H9 (cell line): ENCODE measurements at regions not wholly inside any gene's neighbourhood (a gene's known extent, or its start where the extent isn't known, plus 50 kb on each side); places are given as distances from the start of the nearest gene placed in this dataset.
A peak's percentile ranks its signal among the peaks of the same experiment; 100 is the strongest.
"Not testable (repeated sequence)": the region's sequence is repeated elsewhere in the genome, so short reads cannot be mapped to it uniquely, and the experiment has no call there.

Experiments
- DNase-seq: peaks from one replicate; pipeline ENCODE4 v3.0.0-alpha.2; 2017
- H2AFZ ChIP-seq: one replicate; pipeline ENCODE4 v1.6.1; 2013; ENCODE audit warnings: mild to moderate bottlenecking, low read length, control low read depth, moderate library complexity
- H2AK5ac ChIP-seq: 2 replicates; pipeline ENCODE4 v1.6.1; 2013; ENCODE audit warnings: low read length, control low read depth, mixed read lengths; ENCODE audit not compliant: insufficient read length
- H2BK120ac ChIP-seq: one replicate; pipeline ENCODE4 v1.6.1; 2013; ENCODE audit warnings: low read depth, mild to moderate bottlenecking, low read length, control low read depth, inconsistent platforms; ENCODE audit not compliant: poor library complexity, severe bottlenecking
- H2BK12ac ChIP-seq: 2 replicates; pipeline ENCODE4 v1.6.1; 2013; ENCODE audit warnings: low read length, control low read depth, mixed read lengths, low read depth; ENCODE audit not compliant: insufficient read length
- H2BK15ac ChIP-seq: 2 replicates; pipeline ENCODE4 v1.6.1; 2013; ENCODE audit warnings: low read depth, low read length, control low read depth
- H2BK20ac ChIP-seq: one replicate; pipeline ENCODE4 v1.6.1; 2013; ENCODE audit warnings: low read depth, mild to moderate bottlenecking, low read length, control low read depth, inconsistent platforms; ENCODE audit not compliant: poor library complexity, severe bottlenecking
- H2BK5ac ChIP-seq: 2 replicates; pipeline ENCODE4 v1.6.1; 2013; ENCODE audit warnings: low read length, control low read depth, mixed read lengths; ENCODE audit not compliant: insufficient read length
- H3K14ac ChIP-seq: 2 replicates; pipeline ENCODE4 v1.6.1; 2013; ENCODE audit warnings: low read length, control low read depth; ENCODE audit not compliant: insufficient read depth
- H3K18ac ChIP-seq: 2 replicates; pipeline ENCODE4 v1.6.1; 2013; ENCODE audit warnings: low read depth, mild to moderate bottlenecking, mixed read lengths, low read length, control low read depth; ENCODE audit not compliant: insufficient read length
- H3K23ac ChIP-seq: 2 replicates; pipeline ENCODE4 v1.6.1; 2013; ENCODE audit warnings: low read length, control low read depth, mixed read lengths, low read depth; ENCODE audit not compliant: insufficient read length
- H3K23me2 ChIP-seq: 2 replicates; pipeline ENCODE4 v1.6.1; 2013; ENCODE audit warnings: low read depth, mild to moderate bottlenecking, mixed read lengths, low read length, control low read depth; ENCODE audit not compliant: insufficient read length, poor library complexity, severe bottlenecking
- H3K27ac ChIP-seq: 2 replicates; pipeline ENCODE4 v1.5.1; 2013; ENCODE audit warnings: low read length, control low read depth, mixed read lengths, low read depth; ENCODE audit not compliant: insufficient read length
- H3K27me3 ChIP-seq: 2 replicates; pipeline ENCODE4 v1.6.1; 2013; ENCODE audit warnings: low read length, control low read depth, inconsistent platforms; ENCODE audit not compliant: insufficient read depth
- H3K4ac ChIP-seq: 2 replicates; pipeline ENCODE4 v1.6.1; 2013; ENCODE audit warnings: low read depth, mild to moderate bottlenecking, control low read depth, inconsistent platforms, low read length, moderate library complexity
- H3K4me1 ChIP-seq: 2 replicates; pipeline ENCODE4 v1.6.1; 2013; ENCODE audit warnings: low read length, control low read depth, inconsistent platforms; ENCODE audit not compliant: insufficient read depth
- H3K4me2 ChIP-seq: 2 replicates; pipeline ENCODE4 v1.6.1; 2013; ENCODE audit warnings: low read length, control low read depth, mixed read lengths; ENCODE audit not compliant: insufficient read length, insufficient read depth
- H3K56ac ChIP-seq: 2 replicates; pipeline ENCODE4 v1.6.1; 2013; ENCODE audit warnings: low read depth, mild to moderate bottlenecking, mixed read lengths, low read length, control low read depth; ENCODE audit not compliant: insufficient read length
- H3K79me1 ChIP-seq: 2 replicates; pipeline ENCODE4 v1.6.1; 2013; ENCODE audit warnings: low read depth, mild to moderate bottlenecking, moderate library complexity, low read length, control low read depth, inconsistent platforms; ENCODE audit not compliant: insufficient read depth, poor library complexity, severe bottlenecking
- H3K79me2 ChIP-seq: 2 replicates; pipeline ENCODE4 v1.6.1; 2013; ENCODE audit warnings: low read length, control low read depth, inconsistent platforms; ENCODE audit not compliant: insufficient read depth
- H3K9ac ChIP-seq: 2 replicates; pipeline ENCODE4 v1.6.1; 2013; ENCODE audit warnings: low read length, control low read depth, mixed read lengths; ENCODE audit not compliant: insufficient read length; ENCODE audit errors: extremely low read depth
- H3K9me3 ChIP-seq: one replicate; pipeline ENCODE4 v1.6.1; 2013; ENCODE audit warnings: low read depth, low read length, inconsistent platforms; ENCODE audit not compliant: control insufficient read depth
- H3T11ph ChIP-seq: one replicate; pipeline ENCODE4 v1.6.1; 2013; ENCODE audit warnings: mild to moderate bottlenecking, low read length, control low read depth, inconsistent platforms
- H4K20me1 ChIP-seq: one replicate; pipeline ENCODE4 v1.6.1; 2013; ENCODE audit not compliant: control insufficient read depth, insufficient read length, insufficient read depth
- H4K5ac ChIP-seq: 2 replicates; pipeline ENCODE4 v1.6.1; 2013; ENCODE audit warnings: low read depth, mild to moderate bottlenecking, mixed read lengths, low read length, control low read depth; ENCODE audit not compliant: insufficient read length
- H4K8ac ChIP-seq: replicated peaks from 2 replicates; pipeline ENCODE4 v1.6.1; 2013; ENCODE audit warnings: low read length, control low read depth, mixed read lengths, low read depth; ENCODE audit not compliant: insufficient read length
- H4K91ac ChIP-seq: 2 replicates; pipeline ENCODE4 v1.6.1; 2013; ENCODE audit warnings: low read depth, mild to moderate bottlenecking, moderate library complexity, mixed read lengths, low read length, control low read depth; ENCODE audit not compliant: insufficient read length
- H3K27ac Mint-ChIP-seq, 3 experiments: 2 replicates in 2 of 3; 3 replicates in 1 of 3; pipeline ENCODE4 v1.8.0; 2020 to 2021; ENCODE audit warnings: mixed read lengths in 3 of 3, mild to moderate bottlenecking in 1 of 3, moderate library complexity in 1 of 3
- H3K27me3 Mint-ChIP-seq: 2 replicates; pipeline ENCODE4 v1.8.0; 2021; ENCODE audit warnings: low read depth, mild to moderate bottlenecking, moderate library complexity, mixed read lengths
- H3K36me3 Mint-ChIP-seq, 3 experiments: 2 replicates in 2 of 3; 3 replicates in 1 of 3; pipeline ENCODE4 v1.8.0; 2020 to 2021; ENCODE audit warnings: low read depth in 3 of 3, mixed read lengths in 3 of 3; ENCODE audit not compliant: insufficient read depth in 1 of 3
- H3K4me1 Mint-ChIP-seq, 2 experiments: 2 replicates each; pipeline ENCODE4 v1.8.0; 2020; ENCODE audit warnings: mixed read lengths in 2 of 2
- H3K4me3 Mint-ChIP-seq, 2 experiments: 2 replicates in 1 of 2; 3 replicates in 1 of 2; pipeline ENCODE4 v1.8.0; 2020 to 2021; ENCODE audit warnings: mild to moderate bottlenecking in 2 of 2, mixed read lengths in 2 of 2, moderate library complexity in 1 of 2
- H3K9me3 Mint-ChIP-seq, 2 experiments: 2 replicates in 1 of 2; 3 replicates in 1 of 2; pipeline ENCODE4 v1.8.0; 2020; ENCODE audit warnings: mild to moderate bottlenecking in 2 of 2, mixed read lengths in 2 of 2, moderate library complexity in 1 of 2
- WGBS: extraction: QIAGEN DNeasy Blood & Tissue Kit; methylation state at CpG from one replicate; pipeline ENCODE4 v1.1.7; 2013; ENCODE audit warnings: missing lambda C conversion rate, low lambda C conversion rate, mixed read lengths; ENCODE audit not compliant: insufficient read length; ENCODE audit errors: extremely low coverage; 5-methylcytosine and 5-hydroxymethylcytosine counted together
- TF ChIP-seq, protein P1 (sequence below): fragments of 200-600 bp; sonication (generic); conservative IDR thresholded peaks from 3 replicates; pipeline ENCODE4 v1.8.0; 2021; ENCODE audit warnings: antibody characterized with exemption, mild to moderate bottlenecking

DNA sequence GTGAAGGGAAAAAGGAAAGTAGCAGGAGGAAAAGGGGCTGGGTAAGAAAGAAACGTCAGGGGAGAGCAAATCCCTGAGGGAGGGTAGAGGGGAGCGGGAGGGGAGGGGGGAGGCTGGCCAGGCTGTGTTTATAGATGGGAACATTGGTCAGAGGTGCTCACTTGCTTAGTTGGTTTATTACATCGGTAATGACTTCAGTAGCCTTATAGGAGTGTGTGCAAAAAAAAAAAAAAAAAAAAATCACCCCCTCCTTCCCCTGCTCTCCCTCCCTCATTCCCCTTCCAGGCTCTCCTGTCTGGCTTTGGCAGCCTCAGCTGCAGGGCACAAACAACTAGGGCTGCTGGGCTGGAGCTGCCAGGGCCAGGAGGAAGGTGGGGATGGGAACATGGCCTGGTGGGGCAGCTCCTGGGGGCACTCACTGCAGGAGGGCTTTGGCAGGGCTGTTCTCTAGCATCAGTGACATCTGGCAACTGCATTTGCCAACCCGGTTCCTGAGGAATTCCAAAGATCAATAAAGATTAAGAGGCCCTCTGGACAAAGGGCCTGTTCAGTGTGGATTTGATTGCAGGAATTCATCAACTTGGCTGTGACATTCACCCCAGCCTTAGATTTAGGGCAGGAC is 334.5 kb upstream of the FRG2C start:
- WGBS = no CpG with 5 or more reads among the region's 4 CpGs
- no peak overlapping the region for H3K4me3 Mint-ChIP-seq
- Histone ChIP-seq H3K9me3 (no peaks in the 10 kb centered on the region), H3K9ac (no peak overlapping the region), H3K4me2 (no peak overlapping the region), H4K91ac (no peak overlapping the region), H3K79me1 (no peaks in the 10 kb centered on the region), H3K27me3 (no peaks in the 10 kb centered on the region), H3K79me2 (no peaks in the 10 kb centered on the region), H2BK120ac (no peak overlapping the region), H2AFZ (no peak overlapping the region), H3K4me1 (no peaks in the 10 kb centered on the region), H2BK15ac (no peak overlapping the region), H3K14ac (peak overlapping the region; percentile 71; the same call in 1 of the 2 replicates), H3K56ac (no peak overlapping the region), H4K20me1 (no peaks in the 10 kb centered on the region), H3K23ac (no peak overlapping the region), H2BK5ac (no peak overlapping the region), H2AK5ac (no peak overlapping the region), H3K4ac (no peak overlapping the region), H2BK12ac (no peak overlapping the region), H3K27ac (no peak overlapping the region), H2BK20ac (no peak overlapping the region), H3T11ph (no peak overlapping the region), H4K8ac (no peak overlapping the region), H3K18ac (no peak overlapping the region), H3K23me2 (no peaks in the 10 kb centered on the region), H4K5ac (no peak overlapping the region)
- peaks cover 8% of the 10 kb centered on the region for H3K27me3 Mint-ChIP-seq
- no peak overlapping the region for H3K27ac Mint-ChIP-seq
- TF ChIP-seq, protein P1, sequence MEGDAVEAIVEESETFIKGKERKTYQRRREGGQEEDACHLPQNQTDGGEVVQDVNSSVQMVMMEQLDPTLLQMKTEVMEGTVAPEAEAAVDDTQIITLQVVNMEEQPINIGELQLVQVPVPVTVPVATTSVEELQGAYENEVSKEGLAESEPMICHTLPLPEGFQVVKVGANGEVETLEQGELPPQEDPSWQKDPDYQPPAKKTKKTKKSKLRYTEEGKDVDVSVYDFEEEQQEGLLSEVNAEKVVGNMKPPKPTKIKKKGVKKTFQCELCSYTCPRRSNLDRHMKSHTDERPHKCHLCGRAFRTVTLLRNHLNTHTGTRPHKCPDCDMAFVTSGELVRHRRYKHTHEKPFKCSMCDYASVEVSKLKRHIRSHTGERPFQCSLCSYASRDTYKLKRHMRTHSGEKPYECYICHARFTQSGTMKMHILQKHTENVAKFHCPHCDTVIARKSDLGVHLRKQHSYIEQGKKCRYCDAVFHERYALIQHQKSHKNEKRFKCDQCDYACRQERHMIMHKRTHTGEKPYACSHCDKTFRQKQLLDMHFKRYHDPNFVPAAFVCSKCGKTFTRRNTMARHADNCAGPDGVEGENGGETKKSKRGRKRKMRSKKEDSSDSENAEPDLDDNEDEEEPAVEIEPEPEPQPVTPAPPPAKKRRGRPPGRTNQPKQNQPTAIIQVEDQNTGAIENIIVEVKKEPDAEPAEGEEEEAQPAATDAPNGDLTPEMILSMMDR = no peak
- DNase-seq = no peak
- H3K9me3 Mint-ChIP-seq = peaks cover 0 to 2% of the 10 kb centered on the region in 2 experiments; a peak in 1 of 5 replicates
- H3K36me3 Mint-ChIP-seq = no peaks in the 10 kb centered on the region
- peaks cover 8 to 17% of the 10 kb centered on the region in 2 experiments for H3K4me1 Mint-ChIP-seq

GRCh38 chr3:75330446-75330845 is 333.7 kb upstream of the FRG2C start:
- H2AK5ac ChIP-seq, H4K20me1 ChIP-seq, H3K56ac ChIP-seq, H2AFZ ChIP-seq, H3K9ac ChIP-seq, H2BK5ac ChIP-seq, H3K4me3 Mint-ChIP-seq, H3K4me1 ChIP-seq, H3K27ac ChIP-seq, H3K18ac ChIP-seq, H4K8ac ChIP-seq, H4K91ac ChIP-seq, H3K79me2 ChIP-seq, H2BK15ac ChIP-seq, DNase-seq, H2BK120ac ChIP-seq, H3K36me3 Mint-ChIP-seq, H3K23ac ChIP-seq, H3K4ac ChIP-seq, H3K9me3 ChIP-seq, H3T11ph ChIP-seq, H3K27ac Mint-ChIP-seq, H2BK20ac ChIP-seq, H2BK12ac ChIP-seq, H4K5ac ChIP-seq, H3K23me2 ChIP-seq, H3K27me3 ChIP-seq, H3K9me3 Mint-ChIP-seq, H3K27me3 Mint-ChIP-seq, H3K79me1 ChIP-seq, H3K14ac ChIP-seq, H3K4me2 ChIP-seq: not testable (repeated sequence)
- peaks cover 8 to 17% of the 10 kb centered on the region in 2 experiments for H3K4me1 Mint-ChIP-seq
